H1 (cell line): ENCODE measurements at regions not wholly inside any gene's neighbourhood (a gene's known extent, or its start where the extent isn't known, plus 50 kb on each side); places are given as distances from the start of the nearest gene placed in this dataset.

Experiments
- CTCF ChIA-PET: fragments of 300-600 bp; sonication (Branson Sonifier 250); formaldehyde crosslinking; loops from one replicate; lab custom pipeline; 2021; ENCODE audit not compliant: partially characterized antibody; lab: Charles Lee
- POLR2A ChIA-PET: fragments of 300-600 bp; sonication (Branson Sonifier 250); formaldehyde crosslinking; loops from one replicate; lab custom pipeline; 2021; ENCODE audit warnings: inconsistent platforms; ENCODE audit not compliant: partially characterized antibody; lab: Charles Lee
- DNase-seq, 2 experiments: peaks; one replicate each; pipeline versions ENCODE4 v3.0.0 to v3.0.0-alpha.2; 2010 to 2022; ENCODE audit warnings: low spot score in 2 of 2, low read depth in 1 of 2, mixed read lengths in 1 of 2
- FAIRE-seq: peaks from 2 replicates; lab custom pipeline; 2011; peaks lifted over from hg19 to GRCh38; lab: Jason Lieb, UNC
- H2AFZ ChIP-seq: 2 replicates; pipeline ENCODE4 v1.8.1; 2012; ENCODE audit warnings: low read length, inconsistent platforms
- H2AK5ac ChIP-seq: 2 replicates; pipeline ENCODE4 v1.6.1; 2013; ENCODE audit warnings: low read depth, low read length
- H2BK120ac ChIP-seq: replicated peaks from 2 replicates; pipeline ENCODE3; 2013; ENCODE audit warnings: low read depth, low read length, inconsistent platforms
- H2BK12ac ChIP-seq: 2 replicates; pipeline ENCODE4 v1.6.1; 2013; ENCODE audit warnings: low read depth, low read length
- H2BK15ac ChIP-seq: 2 replicates; pipeline ENCODE4 v1.6.1; 2013; ENCODE audit warnings: low read length
- H2BK20ac ChIP-seq: 2 replicates; pipeline ENCODE4 v1.6.1; 2013; ENCODE audit warnings: low read length
- H2BK5ac ChIP-seq: 2 replicates; pipeline ENCODE4 v1.6.1; 2013; ENCODE audit warnings: low read depth, low read length
- H3K14ac ChIP-seq: 2 replicates; pipeline ENCODE4 v1.6.1; 2013; ENCODE audit warnings: inconsistent platforms; ENCODE audit not compliant: insufficient read length
- H3K18ac ChIP-seq: 2 replicates; pipeline ENCODE4 v1.6.1; 2013; ENCODE audit warnings: low read length; ENCODE audit errors: extremely low read depth
- H3K23ac ChIP-seq: 2 replicates; pipeline ENCODE4 v1.6.1; 2013; ENCODE audit warnings: inconsistent platforms; ENCODE audit not compliant: insufficient read length
- H3K23me2 ChIP-seq: 2 replicates; pipeline ENCODE4 v1.6.1; 2013; ENCODE audit warnings: low read depth, low read length
- H3K27ac ChIP-seq: 2 replicates; pipeline ENCODE4 v1.6.1; 2011; ENCODE audit warnings: low read depth, low read length, inconsistent platforms
- H3K27me3 ChIP-seq, 4 experiments: replicated peaks in 1 of 4; 1 replicate in 1 of 4; 2 replicates in 3 of 4; pipeline versions ENCODE4 v1.6.1 to v1.8.1; 2011 to 2013; ENCODE audit warnings: low read length in 3 of 4, mild to moderate bottlenecking in 3 of 4, inconsistent platforms in 2 of 4, mixed read lengths in 2 of 4, moderate library complexity in 1 of 4; ENCODE audit not compliant: control insufficient read depth in 3 of 4, insufficient read depth in 3 of 4; ENCODE audit errors: extremely low read depth in 1 of 4
- H3K36me3 ChIP-seq, 4 experiments: 2 replicates each; pipeline versions ENCODE4 v1.6.1 to v1.8.1; 2011 to 2013; ENCODE audit warnings: mild to moderate bottlenecking in 4 of 4, low read length in 3 of 4, moderate library complexity in 2 of 4, control low read depth in 1 of 4, inconsistent platforms in 1 of 4; ENCODE audit not compliant: insufficient read depth in 4 of 4, control insufficient read depth in 2 of 4
- H3K4ac ChIP-seq: replicated peaks from 2 replicates; pipeline ENCODE3; 2013; ENCODE audit warnings: low read length, low read depth, mixed read lengths, inconsistent platforms; ENCODE audit not compliant: insufficient read length
- H3K4me1 ChIP-seq, 4 experiments: replicated peaks in 1 of 4; 1 replicate in 1 of 4; 2 replicates in 3 of 4; pipeline versions ENCODE4 v1.6.1 to v1.8.1; 2011 to 2013; ENCODE audit warnings: low read length in 3 of 4, inconsistent platforms in 2 of 4, mixed read lengths in 1 of 4; ENCODE audit not compliant: insufficient read depth in 4 of 4, control insufficient read depth in 3 of 4
- H3K4me2 ChIP-seq, 2 experiments: 2 replicates each; pipeline versions ENCODE4 v1.6.1 to v1.8.1; 2011 to 2013; ENCODE audit warnings: low read depth in 2 of 2, low read length in 2 of 2, control low read depth in 1 of 2, inconsistent platforms in 1 of 2, mild to moderate bottlenecking in 1 of 2; ENCODE audit not compliant: insufficient read depth in 1 of 2
- H3K4me3 ChIP-seq, 4 experiments: fragments of 200-600, 300-600 bp in 1 of 4; sonication (generic), shearing (Covaris generic), sonication (Bioruptor Twin) in 1 of 4; 2 replicates each; pipeline versions ENCODE4 v1.5.1 to v1.8.1; 2011 to 2016; ENCODE audit warnings: low read length in 4 of 4, low read depth in 3 of 4, control low read depth in 2 of 4, inconsistent platforms in 2 of 4, mild to moderate bottlenecking in 2 of 4, mixed read lengths in 1 of 4, moderate library complexity in 1 of 4; ENCODE audit not compliant: insufficient read depth in 2 of 4; ENCODE audit errors: extremely low read depth in 1 of 4
- H3K56ac ChIP-seq: replicated peaks from 2 replicates; pipeline ENCODE3; 2013; ENCODE audit warnings: low read depth, mild to moderate bottlenecking, mixed read lengths, low read length, inconsistent platforms; ENCODE audit not compliant: insufficient read length
- H3K79me1 ChIP-seq: 2 replicates; pipeline ENCODE4 v1.6.1; 2013; ENCODE audit warnings: low read depth, low read length, control low read depth
- H3K79me2 ChIP-seq, 2 experiments: 2 replicates each; pipeline versions ENCODE4 v1.6.1 to v1.8.1; 2012 to 2013; ENCODE audit warnings: low read length in 2 of 2, mild to moderate bottlenecking in 2 of 2, inconsistent platforms in 1 of 2; ENCODE audit not compliant: insufficient read depth in 2 of 2, control insufficient read depth in 1 of 2
- H3K9ac ChIP-seq, 4 experiments: replicated peaks in 1 of 4; 1 replicate in 1 of 4; 2 replicates in 3 of 4; pipeline versions ENCODE4 v1.6.1 to v1.8.1; 2011 to 2013; ENCODE audit warnings: low read depth in 3 of 4, low read length in 3 of 4, control low read depth in 2 of 4, mild to moderate bottlenecking in 2 of 4, moderate library complexity in 2 of 4, inconsistent platforms in 1 of 4; ENCODE audit errors: extremely low read depth in 1 of 4
- H3K9me3 ChIP-seq, 2 experiments: 2 replicates each; pipeline versions ENCODE4 v1.6.1 to v1.8.1; 2012 to 2013; ENCODE audit warnings: mild to moderate bottlenecking in 2 of 2, moderate library complexity in 2 of 2, control low read depth in 1 of 2, inconsistent platforms in 1 of 2, low read depth in 1 of 2, low read length in 1 of 2, mixed read lengths in 1 of 2; ENCODE audit not compliant: insufficient read depth in 2 of 2
- H4K20me1 ChIP-seq, 2 experiments: replicated peaks in 1 of 2; 2 replicates each; pipeline versions ENCODE3 to v1.8.1; 2011 to 2013; ENCODE audit warnings: inconsistent platforms in 2 of 2, low read length in 2 of 2, mild to moderate bottlenecking in 1 of 2; ENCODE audit not compliant: insufficient read depth in 2 of 2, control insufficient read depth in 1 of 2
- H4K5ac ChIP-seq: 2 replicates; pipeline ENCODE4 v1.6.1; 2013; ENCODE audit warnings: low read length, low read depth, mixed read lengths, inconsistent platforms; ENCODE audit not compliant: insufficient read length
- H4K8ac ChIP-seq: 2 replicates; pipeline ENCODE4 v1.8.0; 2013; ENCODE audit warnings: mild to moderate bottlenecking, moderate library complexity, low read length, inconsistent platforms; ENCODE audit not compliant: insufficient read depth; ENCODE audit errors: extremely low read depth
- H4K91ac ChIP-seq: replicated peaks from 2 replicates; pipeline ENCODE3; 2013; ENCODE audit warnings: low read length, mixed read lengths, inconsistent platforms; ENCODE audit not compliant: insufficient read length
- BACH1 ChIP-seq: IDR thresholded peaks from 2 replicates; pipeline ENCODE4 v1.6.1; 2012; ENCODE audit warnings: low read length, improper control_type of control experiment
- CBX8 ChIP-seq: fragments of 300-800, 300-1000 bp; sonication (generic); IDR thresholded peaks from 2 replicates; pipeline ENCODE4 v1.7.1; 2016; ENCODE audit warnings: low read depth, low read length, borderline replicate concordance
- EGR1 ChIP-seq: IDR thresholded peaks from 2 replicates; pipeline ENCODE4 v1.6.1; 2011; ENCODE audit warnings: low read depth, low read length, borderline replicate concordance
- NRF1 ChIP-seq: IDR thresholded peaks from 2 replicates; pipeline ENCODE4 v1.6.1; 2011; ENCODE audit warnings: mild to moderate bottlenecking, low read depth, low read length, improper control_type of control experiment
- SAP30 ChIP-seq: fragments of 300-600 bp; sonication (generic); IDR thresholded peaks from 2 replicates; pipeline ENCODE4 v1.7.1; 2012; ENCODE audit warnings: low read length, moderate library complexity, mild to moderate bottlenecking, inconsistent platforms; ENCODE audit not compliant: insufficient read depth, insufficient replicate concordance
- SP2 ChIP-seq: IDR thresholded peaks from 2 replicates; pipeline ENCODE4 v1.6.1; 2012; ENCODE audit warnings: mild to moderate bottlenecking, low read length, inconsistent platforms
- SP4 ChIP-seq: IDR thresholded peaks from 2 replicates; pipeline ENCODE4 v1.6.1; 2012; ENCODE audit warnings: low read length, inconsistent platforms
- SRF ChIP-seq: IDR thresholded peaks from 2 replicates; pipeline ENCODE4 v1.6.1; 2011; ENCODE audit warnings: mild to moderate bottlenecking, low read depth, low read length, moderate library complexity
- TEAD4 ChIP-seq: IDR thresholded peaks from 2 replicates; pipeline ENCODE4 v1.6.1; 2012; ENCODE audit warnings: low read depth, low read length, inconsistent platforms, mixed read lengths
- YY1 ChIP-seq: IDR thresholded peaks from 2 replicates; pipeline ENCODE4 v1.6.1; 2011; ENCODE audit warnings: low read depth, mild to moderate bottlenecking, low read length

DNA sequence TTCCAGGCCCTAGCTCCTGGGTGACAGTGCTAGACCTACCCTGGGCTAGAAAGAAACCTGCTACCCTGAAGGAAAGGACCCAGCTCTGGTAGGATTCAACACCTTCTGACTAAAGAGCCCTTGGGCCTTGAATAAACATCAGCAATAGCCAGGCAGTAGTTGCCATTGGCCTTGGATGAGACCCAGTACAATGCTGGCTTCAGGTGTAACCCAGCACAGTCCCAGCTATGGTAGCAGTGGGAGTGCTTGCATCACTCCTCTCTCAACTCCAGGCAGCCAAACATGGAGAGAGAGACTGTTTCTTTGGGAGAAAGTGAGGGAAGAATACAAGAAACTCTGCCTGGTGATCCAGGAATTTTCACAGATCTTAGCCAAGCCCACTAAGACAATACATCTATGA lies 73.5 kb upstream of the CXorf66 start:
- Histone ChIP-seq H2BK12ac (no peak overlapping the region), H4K91ac (no peak overlapping the region), H2BK15ac (no peak overlapping the region), H2BK5ac (no peak overlapping the region), H2AK5ac (no peak overlapping the region), H3K4ac (no peak overlapping the region), H3K4me1 (no peaks in the 10 kb centered on the region), H3K23me2 (no peaks in the 10 kb centered on the region), H3K79me1 (no peaks in the 10 kb centered on the region), H3K9me3 (no peaks in the 10 kb centered on the region), H2BK120ac (no peak overlapping the region), H3K14ac (no peak overlapping the region), H3K4me3 (no peak overlapping the region), H3K23ac (no peak overlapping the region), H3K36me3 (no peaks in the 10 kb centered on the region), H4K20me1 (no peaks in the 10 kb centered on the region), H4K5ac (no peak overlapping the region), H3K9ac (no peak overlapping the region), H3K79me2 (no peaks in the 10 kb centered on the region), H3K18ac (no peak overlapping the region), H3K27me3 (no peaks in the 10 kb centered on the region; a peak in 1 of 7 replicates), H3K56ac (no peak overlapping the region), H3K27ac (no peak overlapping the region), H2BK20ac (no peak overlapping the region), H4K8ac (no peak overlapping the region), H2AFZ (no peak overlapping the region), H3K4me2 (no peak overlapping the region)
- TF ChIP-seq BACH1 (no peak), YY1 (no peak), CBX8 (no peak), TEAD4 (no peak), SAP30 (no peak), EGR1 (no peak), NRF1 (no peak), SRF (no peak), SP2 (no peak), SP4 (no peak)
- ChIA-PET POLR2A (no interaction called here), CTCF (interaction anchor here (0.9 to 1.7 kb wide), 3 partner anchors 11 to 623 kb away, joined by 3 to 5 read pairs (median 3); no protein-coding TSS in a partner anchor)
- FAIRE-seq (no peak), DNase-seq (no peak)
